Adipocyte (in vitro differentiated cells): ENCODE measurements at regions not wholly inside any gene's neighbourhood (a gene's known extent, or its start where the extent isn't known, plus 50 kb on each side); places are given as distances from the start of the nearest gene placed in this dataset.

ENCODE experiments used
- DNase-seq: peaks from one replicate; pipeline ENCODE4 v3.0.0-alpha.2; 2015; ENCODE audit warnings: low read depth
- H3K27me3 ChIP-seq: replicated peaks from 2 replicates; pipeline ENCODE4 v1.7.0; 2013; ENCODE audit warnings: mild to moderate bottlenecking, low read length, moderate library complexity; ENCODE audit not compliant: control insufficient read depth, insufficient read depth
- H3K36me3 ChIP-seq: 2 replicates; pipeline ENCODE4 v1.7.0; 2013; ENCODE audit warnings: low read length, mild to moderate bottlenecking, moderate library complexity; ENCODE audit not compliant: control insufficient read depth, insufficient read depth, severe bottlenecking
- H3K4me1 ChIP-seq: 2 replicates; pipeline ENCODE4 v1.7.0; 2013; ENCODE audit warnings: mild to moderate bottlenecking, low read length, moderate library complexity; ENCODE audit not compliant: control insufficient read depth, insufficient read depth
- H3K4me3 ChIP-seq: 2 replicates; pipeline ENCODE4 v1.7.0; 2013; ENCODE audit warnings: mild to moderate bottlenecking, low read length, moderate library complexity
- H3K9ac ChIP-seq: 2 replicates; pipeline ENCODE4 v1.7.0; 2013; ENCODE audit warnings: mild to moderate bottlenecking, low read length, moderate library complexity
- H3K9me3 ChIP-seq: 2 replicates; pipeline ENCODE4 v1.7.0; 2013; ENCODE audit warnings: mild to moderate bottlenecking, low read length, moderate library complexity; ENCODE audit not compliant: control insufficient read depth

GRCh38 chr13:21837841-21838551, 167.1 kb downstream of the FGF9 start:
- no peaks in the 10 kb centered on the region for H3K27me3 ChIP-seq
- H3K36me3 ChIP-seq: no peaks in the 10 kb centered on the region
- no peak overlapping the region for H3K9ac ChIP-seq
- no peaks in the 10 kb centered on the region for H3K4me1 ChIP-seq
- no peak overlapping the region for H3K4me3 ChIP-seq
- no peaks in the 10 kb centered on the region for H3K9me3 ChIP-seq
- no peak for DNase-seq

DNA sequence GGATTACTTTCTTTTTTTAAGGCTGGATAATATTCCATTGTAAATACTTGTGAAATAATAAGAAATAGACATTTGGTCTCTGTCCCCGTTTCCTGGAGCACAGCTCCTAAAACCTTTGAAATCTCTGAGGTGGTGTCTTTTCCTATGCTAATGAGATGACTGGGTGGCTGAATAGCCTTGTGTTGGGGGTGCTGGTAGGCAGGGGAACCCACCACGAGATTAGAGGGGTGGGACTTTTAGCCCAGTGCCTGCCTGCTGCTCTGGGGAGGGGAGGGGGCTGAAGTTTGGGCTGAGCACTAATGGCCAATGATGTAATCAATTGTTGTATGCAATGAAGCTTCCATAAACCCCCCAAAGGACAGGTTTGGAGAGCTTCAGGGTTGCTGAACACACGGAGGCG, 175.7 kb downstream of the FGF9 start:
- Histone ChIP-seq H3K36me3 (no peaks in the 10 kb centered on the region), H3K27me3 (no peaks in the 10 kb centered on the region), H3K4me3 (no peak overlapping the region), H3K4me1 (no peaks in the 10 kb centered on the region), H3K9me3 (no peaks in the 10 kb centered on the region), H3K9ac (no peak overlapping the region)
- DNase-seq: no peak

DNA sequence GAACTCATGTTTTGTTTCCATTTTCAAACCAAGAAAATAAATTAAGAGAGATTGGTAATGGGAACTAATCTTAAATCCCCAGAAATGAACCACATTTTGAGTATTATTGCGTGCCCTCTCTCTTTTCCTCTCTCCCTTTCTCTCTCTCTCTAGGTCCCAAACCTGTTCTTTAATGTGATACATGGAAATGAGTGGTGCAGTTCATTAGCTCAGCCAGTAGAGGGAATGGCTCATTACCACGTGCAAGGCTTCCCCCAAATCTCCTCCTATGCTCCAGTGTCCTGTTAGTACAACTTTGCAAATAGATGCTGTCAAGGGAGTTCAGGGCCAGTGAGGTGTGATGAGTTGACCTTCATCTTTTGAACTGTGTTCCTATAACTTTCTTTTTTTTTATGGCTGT, 178.4 kb downstream of the FGF9 start:
- Histone ChIP-seq H3K27me3 (no peaks in the 10 kb centered on the region), H3K4me1 (no peaks in the 10 kb centered on the region), H3K9me3 (no peaks in the 10 kb centered on the region), H3K36me3 (no peaks in the 10 kb centered on the region), H3K4me3 (no peak overlapping the region), H3K9ac (no peak overlapping the region)
- DNase-seq: no peak

GRCh38 chr13:21850013-21851006, 179.4 kb downstream of the FGF9 start:
- no peak for DNase-seq
- H3K9ac ChIP-seq: no peak overlapping the region
- no peaks in the 10 kb centered on the region for H3K4me1 ChIP-seq
- H3K4me3 ChIP-seq: no peak overlapping the region
- H3K36me3 ChIP-seq: no peaks in the 10 kb centered on the region
- H3K27me3 ChIP-seq: no peaks in the 10 kb centered on the region
- H3K9me3 ChIP-seq: no peaks in the 10 kb centered on the region

GRCh38 chr13:21852043-21852442, 181.2 kb downstream of the FGF9 start:
- no peak overlapping the region for H3K4me3 ChIP-seq
- no peak overlapping the region for H3K9ac ChIP-seq
- H3K27me3 ChIP-seq: no peaks in the 10 kb centered on the region
- H3K9me3 ChIP-seq: no peaks in the 10 kb centered on the region
- no peak for DNase-seq
- H3K36me3 ChIP-seq: no peaks in the 10 kb centered on the region
- H3K4me1 ChIP-seq: no peaks in the 10 kb centered on the region

GRCh38 chr13:21853779-21854178, 182.9 kb downstream of the FGF9 start:
- Histone ChIP-seq H3K9me3 (no peaks in the 10 kb centered on the region), H3K4me1 (no peaks in the 10 kb centered on the region), H3K36me3 (no peaks in the 10 kb centered on the region), H3K27me3 (no peaks in the 10 kb centered on the region), H3K9ac (no peak overlapping the region), H3K4me3 (no peak overlapping the region)
- no peak for DNase-seq

DNA sequence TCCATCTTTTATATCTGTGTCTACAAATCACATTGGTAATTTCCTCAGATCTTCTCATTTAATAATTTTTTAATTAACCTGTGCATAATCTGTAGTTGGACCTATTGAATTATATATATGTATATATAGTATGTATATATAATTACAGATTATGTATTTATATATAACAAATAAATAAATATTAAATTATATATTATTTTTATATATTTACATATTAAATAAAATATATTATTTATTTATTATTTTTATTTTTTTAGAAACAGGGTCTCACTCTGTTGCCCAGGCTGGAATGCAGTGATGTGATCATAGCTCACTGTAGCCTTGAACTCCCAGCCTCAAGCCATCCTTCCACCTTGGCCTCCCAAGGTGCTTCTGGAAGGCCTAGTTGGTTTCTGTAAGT, 197.9 kb downstream of the FGF9 start:
- Histone ChIP-seq H3K27me3 (no peaks in the 10 kb centered on the region), H3K9me3 (peaks cover 3% of the 10 kb centered on the region), H3K4me1 (no peaks in the 10 kb centered on the region), H3K9ac (no peak overlapping the region), H3K36me3 (no peaks in the 10 kb centered on the region), H3K4me3 (no peak overlapping the region)
- no peak for DNase-seq

DNA sequence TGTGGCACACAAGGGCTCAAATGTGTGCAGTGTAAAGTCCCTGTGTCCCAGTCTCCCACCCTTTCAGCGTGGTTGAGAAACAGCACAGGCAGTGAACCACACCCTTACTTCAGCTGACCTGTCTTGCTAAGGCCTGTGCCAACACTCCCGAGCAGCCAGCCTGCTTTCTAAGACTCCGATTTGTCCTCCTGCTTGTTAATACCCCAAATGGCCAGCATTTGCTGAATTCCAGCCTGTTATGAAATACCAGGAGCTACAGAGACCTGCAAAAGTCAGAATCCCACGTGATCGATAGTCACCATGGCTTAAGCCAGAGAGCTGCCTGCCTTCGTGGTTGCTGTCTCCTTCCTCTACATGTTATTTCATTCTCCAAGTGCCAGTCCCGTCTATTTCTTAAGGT, 200.5 kb downstream of the FGF9 start:
- Histone ChIP-seq H3K4me3 (no peak overlapping the region), H3K9me3 (no peaks in the 10 kb centered on the region), H3K36me3 (no peaks in the 10 kb centered on the region), H3K27me3 (no peaks in the 10 kb centered on the region), H3K9ac (no peak overlapping the region), H3K4me1 (no peaks in the 10 kb centered on the region)
- DNase-seq: no peak

DNA sequence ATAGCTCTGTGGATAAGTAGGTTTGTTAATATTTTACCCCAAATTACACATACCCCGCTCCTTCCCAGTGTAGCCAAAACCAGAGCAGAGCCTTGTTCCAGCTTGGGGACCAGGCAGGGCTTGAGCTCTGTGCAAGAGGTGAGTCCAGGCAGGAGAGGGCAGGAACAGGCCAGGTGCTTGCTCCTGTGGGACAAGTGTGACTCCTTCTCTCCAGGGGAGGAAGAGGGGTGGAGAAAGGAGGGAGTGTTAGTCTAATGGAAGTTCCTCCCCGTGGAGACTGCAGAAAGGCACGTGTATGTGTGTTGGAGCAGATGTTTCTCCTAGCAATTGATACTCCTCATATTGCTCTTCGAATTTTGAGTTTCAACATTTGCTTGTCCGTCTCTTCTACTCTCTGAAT, 201.0 kb downstream of the FGF9 start:
- no peaks in the 10 kb centered on the region for H3K9me3 ChIP-seq
- H3K4me3 ChIP-seq: no peak overlapping the region
- no peaks in the 10 kb centered on the region for H3K36me3 ChIP-seq
- DNase-seq: no peak
- H3K9ac ChIP-seq: no peak overlapping the region
- no peaks in the 10 kb centered on the region for H3K27me3 ChIP-seq
- no peaks in the 10 kb centered on the region for H3K4me1 ChIP-seq

GRCh38 chr13:21872795-21873194, 201.9 kb downstream of the FGF9 start:
- no peak for DNase-seq
- no peak overlapping the region for H3K4me3 ChIP-seq
- H3K27me3 ChIP-seq: no peaks in the 10 kb centered on the region

GRCh38 chr13:21875116-21875515, 204.2 kb downstream of the FGF9 start:
- no peaks in the 10 kb centered on the region for H3K27me3 ChIP-seq
- no peak overlapping the region for H3K9ac ChIP-seq
- H3K4me1 ChIP-seq: no peaks in the 10 kb centered on the region
- H3K4me3 ChIP-seq: no peak overlapping the region
- no peaks in the 10 kb centered on the region for H3K36me3 ChIP-seq
- H3K9me3 ChIP-seq: no peaks in the 10 kb centered on the region
- no peak for DNase-seq

More at GRCh38 chr13:21872795-21873194, 201.9 kb downstream of the FGF9 start:
- Histone ChIP-seq H3K9ac (no peak overlapping the region), H3K4me1 (no peaks in the 10 kb centered on the region), H3K9me3 (no peaks in the 10 kb centered on the region), H3K36me3 (no peaks in the 10 kb centered on the region)
